ENCODE measurements at regions not wholly inside any gene's neighbourhood (a gene's known extent, or its start where the extent isn't known, plus 50 kb on each side); places are given as distances from the start of the nearest gene placed in this dataset.

- H3K79me2 ChIP-seq (ENCODE audit: insufficient read depth, low read length): no peaks in the 10 kb centered on the region
- H4K20me1 ChIP-seq (ENCODE audit: insufficient read depth, low read length): no peaks in the 10 kb centered on the region
- no peaks in the 10 kb centered on the region for H3K36me3 ChIP-seq (ENCODE audit: insufficient read depth, low read length)
- H3K4me3 ChIP-seq (ENCODE audit: insufficient read depth, low read length): no peak overlapping the region
- no peak for DNase-seq (ENCODE audit: insufficient read length, low spot score, missing footprints)
- no peak overlapping the region for H2AFZ ChIP-seq (ENCODE audit: low read length)
- no peak overlapping the region for H3K4me2 ChIP-seq (ENCODE audit: insufficient read depth, low read length)
- no peaks in the 10 kb centered on the region for H3K4me1 ChIP-seq (ENCODE audit: insufficient read depth, low read length)
- H3K9me3 ChIP-seq (ENCODE audit: low read depth, low read length): no peaks in the 10 kb centered on the region
- no peaks in the 10 kb centered on the region for H3K27me3 ChIP-seq (ENCODE audit: insufficient read depth, low read length)
- TF ChIP-seq, protein P1, sequence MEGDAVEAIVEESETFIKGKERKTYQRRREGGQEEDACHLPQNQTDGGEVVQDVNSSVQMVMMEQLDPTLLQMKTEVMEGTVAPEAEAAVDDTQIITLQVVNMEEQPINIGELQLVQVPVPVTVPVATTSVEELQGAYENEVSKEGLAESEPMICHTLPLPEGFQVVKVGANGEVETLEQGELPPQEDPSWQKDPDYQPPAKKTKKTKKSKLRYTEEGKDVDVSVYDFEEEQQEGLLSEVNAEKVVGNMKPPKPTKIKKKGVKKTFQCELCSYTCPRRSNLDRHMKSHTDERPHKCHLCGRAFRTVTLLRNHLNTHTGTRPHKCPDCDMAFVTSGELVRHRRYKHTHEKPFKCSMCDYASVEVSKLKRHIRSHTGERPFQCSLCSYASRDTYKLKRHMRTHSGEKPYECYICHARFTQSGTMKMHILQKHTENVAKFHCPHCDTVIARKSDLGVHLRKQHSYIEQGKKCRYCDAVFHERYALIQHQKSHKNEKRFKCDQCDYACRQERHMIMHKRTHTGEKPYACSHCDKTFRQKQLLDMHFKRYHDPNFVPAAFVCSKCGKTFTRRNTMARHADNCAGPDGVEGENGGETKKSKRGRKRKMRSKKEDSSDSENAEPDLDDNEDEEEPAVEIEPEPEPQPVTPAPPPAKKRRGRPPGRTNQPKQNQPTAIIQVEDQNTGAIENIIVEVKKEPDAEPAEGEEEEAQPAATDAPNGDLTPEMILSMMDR (IDR thresholded peaks at IDR 0.05; ENCODE audit: extremely low read depth, low read depth, low read length): no peak
- no peak overlapping the region for H3K27ac ChIP-seq (ENCODE audit: low read depth, low read length)
Measured at GRCh38 chr3:152997526-152997925, 162.6 kb downstream of the P2RY1 start.

DNA sequence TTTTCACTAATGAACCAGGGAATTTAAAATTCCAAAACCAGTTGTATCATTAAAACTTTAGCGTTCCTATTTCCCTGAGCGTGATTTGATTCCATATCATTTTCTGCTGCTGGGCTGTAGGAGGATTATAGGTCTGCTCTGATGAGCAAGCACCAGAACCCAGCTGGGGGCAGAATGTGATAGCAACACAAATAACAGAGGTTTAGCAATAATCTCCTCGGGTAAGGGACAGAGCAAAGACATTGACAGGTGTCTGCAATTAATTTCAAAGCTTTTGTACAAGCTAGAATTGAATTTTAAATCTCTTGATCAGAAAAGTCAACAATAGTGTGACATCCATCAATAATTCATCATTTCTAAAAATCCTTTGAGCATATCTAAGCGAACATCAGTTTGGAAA is 163.4 kb upstream of the RAP2B start:
- no peaks in the 10 kb centered on the region for H3K36me3 ChIP-seq (ENCODE audit: insufficient read depth, low read length)
- TF ChIP-seq, protein P1 (IDR thresholded peaks at IDR 0.05; ENCODE audit: extremely low read depth, low read depth, low read length): no peak

DNA sequence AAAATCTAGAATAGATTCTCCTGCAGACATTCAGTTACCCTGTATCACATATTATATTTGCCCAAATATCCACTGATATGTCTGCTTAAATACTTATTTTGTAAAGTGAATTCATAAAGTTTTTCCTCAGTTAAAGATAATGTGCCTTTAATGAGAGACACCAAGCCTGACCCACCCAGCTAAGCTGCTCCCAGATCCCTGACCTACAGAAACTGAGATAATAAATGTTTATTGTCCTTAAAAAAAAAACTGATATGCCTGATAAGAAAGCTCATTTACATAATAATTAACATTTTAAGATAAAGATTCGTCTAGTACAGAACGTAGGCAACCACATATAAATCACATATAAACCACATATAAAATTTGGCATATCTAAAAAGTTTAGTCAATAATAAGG is 161.7 kb upstream of the RAP2B start:
- TF ChIP-seq, protein P1 (IDR thresholded peaks at IDR 0.05; ENCODE audit: extremely low read depth, low read depth, low read length): no peak
- no peaks in the 10 kb centered on the region for H3K79me2 ChIP-seq (ENCODE audit: insufficient read depth, low read length)
- no peaks in the 10 kb centered on the region for H3K4me1 ChIP-seq (ENCODE audit: insufficient read depth, low read length)
- H3K27me3 ChIP-seq (ENCODE audit: insufficient read depth, low read length): no peaks in the 10 kb centered on the region
- H4K20me1 ChIP-seq (ENCODE audit: insufficient read depth, low read length): no peaks in the 10 kb centered on the region
- H3K27ac ChIP-seq (ENCODE audit: low read depth, low read length): no peak overlapping the region
- no peak for DNase-seq (ENCODE audit: insufficient read length, low spot score, missing footprints)
- no peaks in the 10 kb centered on the region for H3K9me3 ChIP-seq (ENCODE audit: low read depth, low read length)
- no peaks in the 10 kb centered on the region for H3K36me3 ChIP-seq (ENCODE audit: insufficient read depth, low read length)
- H3K4me3 ChIP-seq (ENCODE audit: insufficient read depth, low read length): no peak overlapping the region
- no peak overlapping the region for H2AFZ ChIP-seq (ENCODE audit: low read length)
- no peak overlapping the region for H3K4me2 ChIP-seq (ENCODE audit: insufficient read depth, low read length)

More for the DNA sequence above, 163.4 kb upstream of the RAP2B start:
- Histone ChIP-seq H3K4me1 (ENCODE audit: insufficient read depth, low read length) (no peaks in the 10 kb centered on the region), H3K27ac (ENCODE audit: low read depth, low read length) (no peak overlapping the region), H4K20me1 (ENCODE audit: insufficient read depth, low read length) (no peaks in the 10 kb centered on the region), H3K4me2 (ENCODE audit: insufficient read depth, low read length) (no peak overlapping the region), H3K79me2 (ENCODE audit: insufficient read depth, low read length) (no peaks in the 10 kb centered on the region), H2AFZ (ENCODE audit: low read length) (no peak overlapping the region), H3K4me3 (ENCODE audit: insufficient read depth, low read length) (no peak overlapping the region), H3K27me3 (ENCODE audit: insufficient read depth, low read length) (no peaks in the 10 kb centered on the region), H3K9me3 (ENCODE audit: low read depth, low read length) (no peaks in the 10 kb centered on the region)
- no peak for DNase-seq (ENCODE audit: insufficient read length, low spot score, missing footprints)

GRCh38 chr3:153001210-153002078 is 160.6 kb upstream of the RAP2B start:
- no peaks in the 10 kb centered on the region for H3K36me3 ChIP-seq (ENCODE audit: insufficient read depth, low read length)
- H3K9me3 ChIP-seq (ENCODE audit: low read depth, low read length): no peaks in the 10 kb centered on the region
- H4K20me1 ChIP-seq (ENCODE audit: insufficient read depth, low read length): no peaks in the 10 kb centered on the region
- H3K4me3 ChIP-seq (ENCODE audit: insufficient read depth, low read length): no peak overlapping the region
- TF ChIP-seq, protein P1 (IDR thresholded peaks at IDR 0.05; ENCODE audit: extremely low read depth, low read depth, low read length): no peak
- no peak overlapping the region for H2AFZ ChIP-seq (ENCODE audit: low read length)
- H3K4me2 ChIP-seq (ENCODE audit: insufficient read depth, low read length): no peak overlapping the region
- no peak for DNase-seq (ENCODE audit: insufficient read length, low spot score, missing footprints)
- no peaks in the 10 kb centered on the region for H3K4me1 ChIP-seq (ENCODE audit: insufficient read depth, low read length)
- H3K79me2 ChIP-seq (ENCODE audit: insufficient read depth, low read length): no peaks in the 10 kb centered on the region
- H3K27ac ChIP-seq (ENCODE audit: low read depth, low read length): no peak overlapping the region
- H3K27me3 ChIP-seq (ENCODE audit: insufficient read depth, low read length): no peaks in the 10 kb centered on the region
